Renal pelvis (tissue), 1 donor: ENCODE measurements at regions not wholly inside any gene's neighbourhood (a gene's known extent, or its start where the extent isn't known, plus 50 kb on each side); places are given as distances from the start of the nearest gene placed in this dataset.
"Not testable (repeated sequence)": the region's sequence is repeated elsewhere in the genome, so short reads cannot be mapped to it uniquely, and the experiment has no call there.

Experiments used
- DNase-seq: peaks from one replicate; pipeline ENCODE4 v3.0.0-alpha.2; 2013

GRCh38 chr10:70990156-70990555 lies 101.8 kb upstream of the PCBD1 start:
- not testable (repeated sequence) for DNase-seq

- no peak for DNase-seq
Observed at GRCh38 chr10:70990681-70991080, 102.3 kb upstream of the PCBD1 start.

- no peak for DNase-seq
Observed at GRCh38 chr10:70991140-70992124, 103.1 kb upstream of the PCBD1 start.

GRCh38 chr10:70992436-70992835 lies 104.1 kb upstream of the PCBD1 start:
- no peak for DNase-seq

GRCh38 chr10:70993051-70993450 lies 104.7 kb upstream of the PCBD1 start:
- no peak for DNase-seq

GRCh38 chr10:70996549-70996948 lies 108.2 kb upstream of the PCBD1 start:
- no peak for DNase-seq

- DNase-seq = no peak
Observed at GRCh38 chr10:70997236-70997635, 108.9 kb upstream of the PCBD1 start.

- DNase-seq = no peak
Observed at GRCh38 chr10:70998086-70998485, 109.7 kb upstream of the PCBD1 start.

- DNase-seq = no peak
Observed at GRCh38 chr10:71001470-71001869, 113.1 kb upstream of the PCBD1 start.

- DNase-seq = no peak
Observed at GRCh38 chr10:71004176-71005075, 116.1 kb upstream of the PCBD1 start.

GRCh38 chr10:71005337-71006305 lies 117.3 kb upstream of the PCBD1 start:
- DNase-seq = no peak

GRCh38 chr10:71006506-71006905 lies 118.1 kb upstream of the PCBD1 start:
- DNase-seq = no peak

GRCh38 chr10:71007516-71007915 lies 119.2 kb upstream of the PCBD1 start:
- no peak for DNase-seq

- no peak for DNase-seq
Observed at GRCh38 chr10:71008150-71008549, 119.8 kb upstream of the PCBD1 start.

GRCh38 chr10:71009126-71009525 lies 120.8 kb upstream of the PCBD1 start:
- peak; percentile 55 for DNase-seq

- DNase-seq = no peak
Observed at GRCh38 chr10:71010730-71011129, 122.4 kb upstream of the PCBD1 start.

- no peak for DNase-seq
Observed at GRCh38 chr10:71011141-71011540, 122.8 kb upstream of the PCBD1 start.

GRCh38 chr10:71014021-71014805 lies 125.8 kb upstream of the PCBD1 start:
- no peak for DNase-seq

GRCh38 chr10:71015674-71016073 lies 127.3 kb upstream of the PCBD1 start:
- DNase-seq = no peak

GRCh38 chr10:71020061-71020460 lies 131.7 kb upstream of the PCBD1 start:
- not testable (repeated sequence) for DNase-seq

- DNase-seq = no peak
Observed at GRCh38 chr10:71021402-71021801, 133.0 kb upstream of the PCBD1 start.
